A673 (cell line): ENCODE measurements at regions not wholly inside any gene's neighbourhood (a gene's known extent, or its start where the extent isn't known, plus 50 kb on each side); places are given as distances from the start of the nearest gene placed in this dataset.
A peak's percentile ranks its signal among the peaks of the same experiment; 100 is the strongest.

Experiments used
- BruUV-seq: library from RNA; stranded (reverse); fragments of 400-500 nt; replicated peaks from 2 replicates; lab custom pipeline; 2021; lab: Mats Ljungman, UMichigan
- CTCF ChIA-PET: fragments of 300-600 bp; sonication (Branson Sonifier 250); formaldehyde crosslinking; loops from one replicate; lab custom pipeline; 2022; ENCODE audit warnings: antibody characterized with exemption; lab: Charles Lee
- POLR2A ChIA-PET: fragments of 300-600 bp; sonication (Branson Sonifier 250); formaldehyde crosslinking; loops from one replicate; lab custom pipeline; 2022; ENCODE audit warnings: antibody characterized with exemption; ENCODE audit not compliant: low non-redundant PET; lab: Charles Lee
- DNase-seq: peaks from one replicate; pipeline ENCODE4 v3.0.0-alpha.2; 2015; ENCODE audit warnings: low spot score
- H3K27ac ChIP-seq: fragments of 200-600 bp; sonication (generic); 2 replicates; pipeline ENCODE4 v1.5.1; 2016; ENCODE audit warnings: mixed run types, low read depth, mild to moderate bottlenecking, mixed read lengths, antibody characterized with exemption, low read length; ENCODE audit not compliant: poor library complexity, severe bottlenecking
- H3K27me3 ChIP-seq: fragments of 200-600 bp; sonication (generic); replicated peaks from 2 replicates; pipeline ENCODE4 v1.6.1; 2017; ENCODE audit warnings: mixed run types, low read depth, mild to moderate bottlenecking, mixed read lengths, antibody characterized with exemption, low read length; ENCODE audit not compliant: insufficient read depth, poor library complexity
- H3K36me3 ChIP-seq: fragments of 200-600 bp; sonication (generic); 2 replicates; pipeline ENCODE4 v1.6.1; 2016; ENCODE audit warnings: mixed run types, mild to moderate bottlenecking, mixed read lengths, antibody characterized with exemption, low read length; ENCODE audit not compliant: insufficient read depth, poor library complexity, severe bottlenecking
- H3K4me1 ChIP-seq: fragments of 200-600 bp; sonication (generic); 2 replicates; pipeline ENCODE4 v1.6.1; 2017; ENCODE audit warnings: mixed run types, mild to moderate bottlenecking, mixed read lengths, antibody characterized with exemption, low read length; ENCODE audit not compliant: insufficient read depth, poor library complexity, severe bottlenecking
- H3K4me3 ChIP-seq: fragments of 200-600 bp; sonication (generic); 2 replicates; pipeline ENCODE4 v1.5.1; 2016; ENCODE audit warnings: low read depth, mixed run types, mild to moderate bottlenecking, mixed read lengths, low read length; ENCODE audit not compliant: poor library complexity, severe bottlenecking
- H3K9me3 ChIP-seq: fragments of 200-600 bp; sonication (generic); 2 replicates; pipeline ENCODE4 v1.6.1; 2016; ENCODE audit warnings: mixed run types, low read depth, mild to moderate bottlenecking, mixed read lengths, antibody characterized with exemption, low read length; ENCODE audit not compliant: poor library complexity, severe bottlenecking
- EZH2 ChIP-seq: fragments of 200-600 bp; sonication (generic); IDR thresholded peaks from 2 replicates; pipeline ENCODE4 v1.6.1; 2017; ENCODE audit warnings: borderline replicate concordance, low read depth, mild to moderate bottlenecking, mixed read lengths, antibody characterized with exemption, low read length; ENCODE audit not compliant: poor library complexity, severe bottlenecking
- intact Hi-C: fragments of 100-400 bp; cut with micrococcal nuclease; formaldehyde crosslinking; loops from one replicate; pipeline ENCODE4 v1.10.0; 2022; ENCODE audit not compliant: unreplicated experiment
- TF ChIP-seq, protein P1 (sequence below): fragments of 300-800, 200-600 bp; sonication (generic); conservative IDR thresholded peaks from 2 replicates; pipeline ENCODE4 v1.5.1; 2017; ENCODE audit warnings: low read depth, mild to moderate bottlenecking, antibody characterized with exemption, low read length, moderate library complexity, mixed read lengths

GRCh38 chr13:65026505-65026904 lies 2203.6 kb downstream of the PCDH9 start:
- Histone ChIP-seq H3K9me3 (no peaks in the 10 kb centered on the region), H3K4me1 (no peaks in the 10 kb centered on the region), H3K27me3 (no peaks in the 10 kb centered on the region), H3K4me3 (no peak overlapping the region), H3K27ac (no peak overlapping the region), H3K36me3 (no peaks in the 10 kb centered on the region)
- TF ChIP-seq, protein P1, sequence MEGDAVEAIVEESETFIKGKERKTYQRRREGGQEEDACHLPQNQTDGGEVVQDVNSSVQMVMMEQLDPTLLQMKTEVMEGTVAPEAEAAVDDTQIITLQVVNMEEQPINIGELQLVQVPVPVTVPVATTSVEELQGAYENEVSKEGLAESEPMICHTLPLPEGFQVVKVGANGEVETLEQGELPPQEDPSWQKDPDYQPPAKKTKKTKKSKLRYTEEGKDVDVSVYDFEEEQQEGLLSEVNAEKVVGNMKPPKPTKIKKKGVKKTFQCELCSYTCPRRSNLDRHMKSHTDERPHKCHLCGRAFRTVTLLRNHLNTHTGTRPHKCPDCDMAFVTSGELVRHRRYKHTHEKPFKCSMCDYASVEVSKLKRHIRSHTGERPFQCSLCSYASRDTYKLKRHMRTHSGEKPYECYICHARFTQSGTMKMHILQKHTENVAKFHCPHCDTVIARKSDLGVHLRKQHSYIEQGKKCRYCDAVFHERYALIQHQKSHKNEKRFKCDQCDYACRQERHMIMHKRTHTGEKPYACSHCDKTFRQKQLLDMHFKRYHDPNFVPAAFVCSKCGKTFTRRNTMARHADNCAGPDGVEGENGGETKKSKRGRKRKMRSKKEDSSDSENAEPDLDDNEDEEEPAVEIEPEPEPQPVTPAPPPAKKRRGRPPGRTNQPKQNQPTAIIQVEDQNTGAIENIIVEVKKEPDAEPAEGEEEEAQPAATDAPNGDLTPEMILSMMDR, result no peak
- no peak for TF ChIP-seq EZH2
- no peak for DNase-seq
- BruUV-seq, result no TSS peak
- CTCF ChIA-PET, result no interaction called here
- POLR2A ChIA-PET, result no interaction called here
- intact Hi-C loops, result no loop called here

GRCh38 chr13:65011378-65011777 lies 2218.8 kb downstream of the PCDH9 start:
- Histone ChIP-seq H3K4me3 (no peak overlapping the region), H3K27ac (no peak overlapping the region), H3K27me3 (no peaks in the 10 kb centered on the region), H3K36me3 (no peaks in the 10 kb centered on the region), H3K4me1 (no peaks in the 10 kb centered on the region), H3K9me3 (no peaks in the 10 kb centered on the region)
- DNase-seq, result no peak
- no TSS peak for BruUV-seq
- ChIA-PET CTCF (no interaction called here), POLR2A (no interaction called here)
- no peak for TF ChIP-seq EZH2
- TF ChIP-seq, protein P1, result no peak
- intact Hi-C loops, result no loop called here

- no peaks in the 10 kb centered on the region for H3K9me3 ChIP-seq
- CTCF ChIA-PET, result no interaction called here
- no TSS peak for BruUV-seq
- no peak for DNase-seq
- H3K4me1 ChIP-seq, result no peaks in the 10 kb centered on the region
- TF ChIP-seq, protein P1, result 0 out of 2 replicates have a peak, but pooled peaks have one; percentile 17
- no peak for TF ChIP-seq EZH2
- POLR2A ChIA-PET, result no interaction called here
- no peak overlapping the region for H3K4me3 ChIP-seq
- intact Hi-C loops, result no loop called here
- H3K27ac ChIP-seq, result no peak overlapping the region
- no peaks in the 10 kb centered on the region for H3K27me3 ChIP-seq
- H3K36me3 ChIP-seq, result no peaks in the 10 kb centered on the region
Measured at GRCh38 chr13:64997438-64997837, 2232.7 kb downstream of the PCDH9 start.
